Heart left ventricle (tissue), 13 donors: ENCODE measurements at regions not wholly inside any gene's neighbourhood (a gene's known extent, or its start where the extent isn't known, plus 50 kb on each side); places are given as distances from the start of the nearest gene placed in this dataset.

ENCODE experiments used
- POLR2A ChIP-seq, 2 donors: fragments of 450-650 bp; IDR thresholded peaks; one replicate each; pipeline ENCODE4 v1.6.1; 2017; ENCODE audit warnings: antibody characterized with exemption in 2 of 2, mild to moderate bottlenecking in 2 of 2, moderate library complexity in 2 of 2
- TF ChIP-seq, protein P1 (sequence below), 12 donors: fragments of 200-600 bp; sonication (generic) in 4 of 12; IDR thresholded peaks; one replicate each; pipeline versions ENCODE4 v1.5.0 to v1.8.0; 2018 to 2022; ENCODE audit warnings: antibody characterized with exemption in 12 of 12, mild to moderate bottlenecking in 5 of 12
- donor health status: ischemic (EF 13 %, LVEDD 7.1; RV severe dilation, severe dysfunction).
- donor health status: DM: no; HTN: yes; CAD: no.
- donor health status: DM: no; HTN: no; CAD: no.
- donor health status: ischemic (EF 25% LVEDD 6.9; RV normal size, moderate dysfunction).
- donor health status: ischemic (EF 25% LVEDD 5.7; RV mildly dilated, moderate dysfunction).
- donor health status: ischemic (EF 35%, LVEDD 5.7; RV mildly dilated, moderate dysfunction).
- donor health status: nonischemic (EF 11% LVEDD 7.7; RV severe dilation, severe dysfunction).
- donor health status: DM: yes; HTN: yes; CAD: no.
- donor health status: PGD.
- donor health status: ischemic (EF 29% LVEDD 5.4; RV normal size, mild dysfunction).
- donor health status: nonischemic (EF 23%, LVEDD 6.1; RV moderate dilation, normal function).

DNA sequence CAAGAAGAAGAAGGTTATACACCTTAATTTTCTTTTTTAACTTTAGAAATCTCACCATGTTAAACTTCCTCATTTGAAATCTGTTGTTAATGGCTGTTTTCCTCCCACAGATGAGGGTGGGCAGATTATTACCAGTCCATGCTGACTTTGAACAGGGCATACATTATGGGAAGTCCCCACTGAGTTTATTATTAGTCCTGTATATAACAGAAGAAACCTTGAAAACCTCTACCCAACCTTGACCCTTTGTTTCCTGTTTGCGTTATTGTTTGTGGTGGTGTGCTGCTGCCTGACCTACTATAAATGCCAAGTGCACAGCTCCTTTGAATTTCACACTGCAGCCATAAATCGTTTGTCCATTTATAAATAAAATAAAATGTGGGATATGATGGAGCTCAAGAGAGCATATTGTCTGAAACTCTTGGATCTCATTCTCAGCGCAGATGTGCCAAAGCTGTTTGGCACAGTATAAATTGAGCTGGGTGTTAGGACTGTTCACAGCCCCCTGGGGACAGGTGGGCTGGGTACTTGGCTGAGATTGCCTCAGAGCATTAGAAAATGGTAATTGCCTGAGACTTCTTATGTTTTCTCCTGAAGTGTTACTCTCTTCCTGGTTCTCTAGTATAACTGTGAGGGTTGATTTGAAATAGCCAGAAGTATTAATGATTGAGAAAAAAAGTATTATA is 139.6 kb downstream of the SPATA31D1 start:
- TF ChIP-seq, protein P1, sequence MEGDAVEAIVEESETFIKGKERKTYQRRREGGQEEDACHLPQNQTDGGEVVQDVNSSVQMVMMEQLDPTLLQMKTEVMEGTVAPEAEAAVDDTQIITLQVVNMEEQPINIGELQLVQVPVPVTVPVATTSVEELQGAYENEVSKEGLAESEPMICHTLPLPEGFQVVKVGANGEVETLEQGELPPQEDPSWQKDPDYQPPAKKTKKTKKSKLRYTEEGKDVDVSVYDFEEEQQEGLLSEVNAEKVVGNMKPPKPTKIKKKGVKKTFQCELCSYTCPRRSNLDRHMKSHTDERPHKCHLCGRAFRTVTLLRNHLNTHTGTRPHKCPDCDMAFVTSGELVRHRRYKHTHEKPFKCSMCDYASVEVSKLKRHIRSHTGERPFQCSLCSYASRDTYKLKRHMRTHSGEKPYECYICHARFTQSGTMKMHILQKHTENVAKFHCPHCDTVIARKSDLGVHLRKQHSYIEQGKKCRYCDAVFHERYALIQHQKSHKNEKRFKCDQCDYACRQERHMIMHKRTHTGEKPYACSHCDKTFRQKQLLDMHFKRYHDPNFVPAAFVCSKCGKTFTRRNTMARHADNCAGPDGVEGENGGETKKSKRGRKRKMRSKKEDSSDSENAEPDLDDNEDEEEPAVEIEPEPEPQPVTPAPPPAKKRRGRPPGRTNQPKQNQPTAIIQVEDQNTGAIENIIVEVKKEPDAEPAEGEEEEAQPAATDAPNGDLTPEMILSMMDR (IDR thresholded peaks at IDR 0.05): no peak
- TF ChIP-seq POLR2A (IDR thresholded peaks at IDR 0.05): no peak
